ENCODE measurements at regions not wholly inside any gene's neighbourhood (a gene's known extent, or its start where the extent isn't known, plus 50 kb on each side); places are given as distances from the start of the nearest gene placed in this dataset.

DNA sequence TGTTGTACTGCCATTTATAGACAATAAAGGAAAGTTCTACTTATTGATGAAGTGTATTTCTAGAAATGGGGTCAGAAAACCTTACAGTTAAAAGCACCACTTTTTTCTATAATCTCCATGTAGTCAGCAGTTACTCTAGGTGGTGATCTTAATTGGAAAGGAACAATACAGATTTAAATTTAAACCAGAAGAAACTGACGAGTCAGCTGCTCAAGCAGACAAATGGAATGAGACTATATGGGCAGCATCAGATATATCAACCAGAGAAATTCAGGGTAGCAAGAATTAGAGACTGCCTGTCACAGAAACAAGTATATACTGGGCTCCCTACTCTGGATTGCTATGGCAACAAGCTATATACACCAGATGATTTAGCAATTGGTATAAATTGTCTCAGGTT, 99.6 kb upstream of the SCG2 start:
- DNase-seq: no peak

- no peak for DNase-seq
Measured at GRCh38 chr2:223700221-223700620, 98.1 kb upstream of the SCG2 start.

DNA sequence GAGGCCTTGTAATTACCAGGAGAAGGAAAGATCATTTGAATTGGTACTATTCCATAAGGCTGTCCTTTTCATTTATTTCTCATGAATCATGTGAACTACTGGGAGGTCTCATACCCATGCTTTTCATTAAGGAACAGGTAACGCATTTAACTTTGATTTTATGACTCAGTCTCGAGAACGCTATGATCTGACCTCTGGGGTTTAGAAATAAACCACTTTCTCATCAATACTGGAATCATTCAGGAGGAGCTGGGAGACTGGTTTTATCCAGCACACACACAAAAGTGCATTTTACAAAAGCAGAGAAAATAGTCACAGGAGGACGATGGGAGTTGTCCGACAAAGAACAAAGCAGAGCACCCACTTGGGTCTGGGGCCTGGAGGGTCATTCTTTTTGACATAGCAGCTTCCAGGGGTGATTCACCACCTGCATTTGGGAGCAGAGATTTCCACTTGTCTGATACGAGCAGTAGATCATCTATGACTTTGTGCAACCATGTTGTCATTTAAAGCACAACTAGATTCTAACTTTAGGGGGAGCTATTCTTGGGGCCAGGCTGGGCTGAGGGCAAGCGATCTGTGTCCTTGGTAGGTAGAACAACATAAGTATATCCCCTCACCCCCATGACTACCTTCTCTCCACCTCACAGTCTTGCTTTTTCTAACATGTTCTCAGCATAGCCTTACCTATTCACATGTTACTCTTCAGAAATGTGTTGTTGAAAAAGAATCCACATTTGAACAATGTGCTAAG, 95.9 kb upstream of the SCG2 start:
- DNase-seq: no peak

GRCh38 chr2:223697316-223697891, 95.2 kb upstream of the SCG2 start:
- DNase-seq: no peak

- no peak for DNase-seq
Measured at GRCh38 chr2:223696719-223697118, 94.6 kb upstream of the SCG2 start.

GRCh38 chr2:223692191-223692947, 90.2 kb upstream of the SCG2 start:
- DNase-seq: no peak

GRCh38 chr2:223688094-223688835, 86.1 kb upstream of the SCG2 start:
- no peak for DNase-seq

- no peak for DNase-seq
Measured at GRCh38 chr2:223681125-223681524, 79.0 kb upstream of the SCG2 start.

GRCh38 chr2:223674998-223675609, 72.9 kb upstream of the SCG2 start:
- DNase-seq: peak; percentile 31

GRCh38 chr2:223669453-223670225, 67.5 kb upstream of the SCG2 start:
- DNase-seq: peak; percentile 65

DNA sequence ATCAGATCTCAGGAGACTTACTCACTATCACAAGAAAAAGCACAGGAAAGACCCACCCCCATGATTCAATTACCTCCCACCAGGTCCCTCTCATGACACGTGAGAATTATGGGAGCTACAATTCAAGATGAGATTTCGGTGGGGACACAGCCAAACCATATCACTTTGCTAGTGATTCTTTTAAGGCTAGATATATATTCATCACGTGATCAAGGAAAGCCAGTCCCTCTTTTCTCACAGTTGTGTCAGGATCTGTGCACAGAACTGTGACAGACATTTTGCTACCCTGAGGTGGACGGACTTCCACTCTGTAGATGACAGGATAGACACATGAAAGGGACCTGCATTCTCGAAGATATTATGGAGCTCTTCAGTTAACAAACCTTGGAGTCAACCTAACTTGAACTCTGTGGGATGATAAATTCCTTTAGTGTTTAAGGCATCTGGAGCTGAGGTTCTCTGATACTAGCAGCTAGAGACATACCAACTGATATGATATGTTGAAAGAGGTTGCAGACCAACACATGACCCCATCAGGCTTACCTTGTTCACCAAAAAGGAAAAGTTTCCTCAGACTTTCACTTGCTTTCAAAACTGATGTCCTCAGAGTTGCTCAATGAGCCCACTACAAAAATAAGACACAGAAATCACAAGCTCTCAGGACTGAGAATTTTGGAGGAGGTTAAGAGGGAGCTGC, 66.3 kb upstream of the SCG2 start:
- DNase-seq: peak; percentile 64

- no peak for DNase-seq
Measured at GRCh38 chr2:223654384-223654915, 52.3 kb upstream of the SCG2 start.

DNA sequence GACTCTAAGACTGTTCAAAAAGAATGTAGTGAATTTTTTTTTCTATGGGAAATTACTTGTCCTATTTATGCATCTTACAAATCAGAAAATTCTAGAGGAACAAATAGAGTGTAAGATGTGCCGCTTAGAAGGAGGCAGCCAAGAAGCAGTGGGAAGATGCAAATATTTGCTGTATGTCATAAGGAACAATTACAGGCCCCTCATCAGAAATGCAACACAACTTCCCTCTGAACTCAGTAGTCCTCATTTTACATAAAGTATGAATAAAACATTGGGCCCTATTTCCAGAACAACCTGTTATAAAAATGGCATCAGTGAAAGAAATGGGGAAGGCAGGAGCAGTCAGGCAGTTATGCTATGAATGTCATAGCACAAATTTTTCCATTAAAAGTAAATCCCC, 50.7 kb upstream of the SCG2 start:
- no peak for DNase-seq

- DNase-seq: no peak
Measured at GRCh38 chr2:223652122-223652521, 50.0 kb upstream of the SCG2 start.
